ENCODE measurements at regions not wholly inside any gene's neighbourhood (a gene's known extent, or its start where the extent isn't known, plus 50 kb on each side); places are given as distances from the start of the nearest gene placed in this dataset.

GRCh38 chr2:45184606-45185005 lies 175.4 kb upstream of the SIX2 start:
- TF ChIP-seq TAF1 (IDR thresholded peaks at IDR 0.05; ENCODE audit: low read depth, low read length) (no peak), POU2F2 (IDR thresholded peaks at IDR 0.05; ENCODE audit: low read depth, low read length) (no peak), PAX5 (IDR thresholded peaks at IDR 0.05; ENCODE audit: insufficient read depth, low read length, severe bottlenecking) (no peak), POLR2AphosphoS5 (IDR thresholded peaks at IDR 0.05; ENCODE audit: low read depth, low read length) (no peak), SPI1 (IDR thresholded peaks at IDR 0.05; ENCODE audit: low read depth, low read length) (no peak), POLR2A (IDR thresholded peaks at IDR 0.05; ENCODE audit: low read depth, low read length) (no peak)
- no peak for DNase-seq (ENCODE audit: insufficient read length, low spot score)

GRCh38 chr2:45182667-45183295 lies 173.5 kb upstream of the SIX2 start:
- no peak for FAIRE-seq
- no peak for DNase-seq (ENCODE audit: insufficient read length, low spot score)
- no peak for TF ChIP-seq PAX5 (IDR thresholded peaks at IDR 0.05; ENCODE audit: insufficient read depth, low read length, severe bottlenecking)
- TF ChIP-seq POLR2AphosphoS5 (IDR thresholded peaks at IDR 0.05; ENCODE audit: low read depth, low read length) = no peak
- TF ChIP-seq POLR2A (IDR thresholded peaks at IDR 0.05; ENCODE audit: low read depth, low read length) = no peak
- no peak for TF ChIP-seq TAF1 (IDR thresholded peaks at IDR 0.05; ENCODE audit: low read depth, low read length)
- TF ChIP-seq POU2F2 (IDR thresholded peaks at IDR 0.05; ENCODE audit: low read depth, low read length) = no peak
- TF ChIP-seq SPI1 (IDR thresholded peaks at IDR 0.05; ENCODE audit: low read depth, low read length) = no peak

More at GRCh38 chr2:45184606-45185005, 175.4 kb upstream of the SIX2 start:
- no peak for FAIRE-seq

DNA sequence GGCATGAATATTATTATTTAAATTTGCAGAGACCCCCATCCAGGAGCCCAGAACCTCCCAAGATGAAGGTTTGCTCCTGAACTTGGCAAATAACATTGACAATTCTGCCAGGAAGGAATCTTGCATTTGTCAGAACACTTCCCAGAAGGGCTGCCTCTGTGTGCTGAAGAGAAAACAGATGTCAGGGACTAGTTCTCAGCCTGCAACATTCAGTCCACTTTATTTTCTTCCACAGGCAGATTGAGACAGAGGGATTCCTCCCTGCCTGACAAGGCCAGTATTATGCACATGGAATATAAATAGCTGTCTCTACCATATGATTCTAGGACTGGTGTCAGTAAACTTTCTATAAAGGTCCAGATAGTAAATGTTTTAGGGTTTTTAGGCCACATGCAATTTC lies 171.5 kb upstream of the SIX2 start:
- FAIRE-seq = no peak
- TF ChIP-seq POLR2AphosphoS5 (IDR thresholded peaks at IDR 0.05; ENCODE audit: low read depth, low read length) (no peak), SPI1 (IDR thresholded peaks at IDR 0.05; ENCODE audit: low read depth, low read length) (no peak), POU2F2 (IDR thresholded peaks at IDR 0.05; ENCODE audit: low read depth, low read length) (no peak), POLR2A (IDR thresholded peaks at IDR 0.05; ENCODE audit: low read depth, low read length) (no peak), PAX5 (IDR thresholded peaks at IDR 0.05; ENCODE audit: insufficient read depth, low read length, severe bottlenecking) (no peak), TAF1 (IDR thresholded peaks at IDR 0.05; ENCODE audit: low read depth, low read length) (no peak)

GRCh38 chr2:45180033-45180746 lies 170.9 kb upstream of the SIX2 start:
- DNase-seq (ENCODE audit: insufficient read length, low spot score) (no peak), FAIRE-seq (no peak)
- no peak for TF ChIP-seq TAF1 (IDR thresholded peaks at IDR 0.05; ENCODE audit: low read depth, low read length)
- TF ChIP-seq POLR2A (IDR thresholded peaks at IDR 0.05; ENCODE audit: low read depth, low read length) = no peak
- TF ChIP-seq SPI1 (IDR thresholded peaks at IDR 0.05; ENCODE audit: low read depth, low read length) = no peak
- TF ChIP-seq PAX5 (IDR thresholded peaks at IDR 0.05; ENCODE audit: insufficient read depth, low read length, severe bottlenecking) = no peak
- TF ChIP-seq POU2F2 (IDR thresholded peaks at IDR 0.05; ENCODE audit: low read depth, low read length) = no peak
- TF ChIP-seq POLR2AphosphoS5 (IDR thresholded peaks at IDR 0.05; ENCODE audit: low read depth, low read length) = no peak

More for the DNA sequence above, 171.5 kb upstream of the SIX2 start:
- no peak for DNase-seq (ENCODE audit: insufficient read length, low spot score)

- DNase-seq (ENCODE audit: insufficient read length, low spot score) (no peak), FAIRE-seq (no peak)
- TF ChIP-seq SPI1 (IDR thresholded peaks at IDR 0.05; ENCODE audit: low read depth, low read length) (no peak), PAX5 (IDR thresholded peaks at IDR 0.05; ENCODE audit: insufficient read depth, low read length, severe bottlenecking) (no peak), POLR2AphosphoS5 (IDR thresholded peaks at IDR 0.05; ENCODE audit: low read depth, low read length) (no peak), POU2F2 (IDR thresholded peaks at IDR 0.05; ENCODE audit: low read depth, low read length) (no peak), POLR2A (IDR thresholded peaks at IDR 0.05; ENCODE audit: low read depth, low read length) (no peak), TAF1 (IDR thresholded peaks at IDR 0.05; ENCODE audit: low read depth, low read length) (no peak)
These were observed 169.6 kb upstream of the SIX2 start for GRCh38 chr2:45178854-45179253.

DNA sequence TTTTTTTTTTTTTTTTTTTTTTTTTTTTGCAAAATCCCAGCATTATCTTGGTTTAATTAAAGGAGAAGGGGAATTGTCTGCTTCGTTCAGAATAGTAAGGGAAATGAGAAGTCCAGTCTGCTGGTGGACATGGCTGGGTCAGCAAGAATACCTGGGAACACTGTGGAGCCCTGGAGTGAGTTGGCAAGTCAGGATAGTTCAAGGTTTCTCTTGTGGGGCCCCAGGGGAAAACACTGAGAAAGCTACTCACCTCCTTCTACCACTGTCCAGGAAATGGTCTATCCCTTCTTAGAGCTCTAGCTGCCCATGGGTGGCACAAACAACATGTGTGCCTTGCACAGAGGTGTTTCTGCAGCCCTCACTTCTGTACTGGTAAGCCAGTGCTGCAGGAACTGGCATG lies 169.1 kb upstream of the SIX2 start:
- DNase-seq (ENCODE audit: insufficient read length, low spot score) = no peak
- TF ChIP-seq PAX5 (IDR thresholded peaks at IDR 0.05; ENCODE audit: insufficient read depth, low read length, severe bottlenecking) = no peak
- TF ChIP-seq SPI1 (IDR thresholded peaks at IDR 0.05; ENCODE audit: low read depth, low read length) = no peak
- no peak for TF ChIP-seq POLR2A (IDR thresholded peaks at IDR 0.05; ENCODE audit: low read depth, low read length)
- TF ChIP-seq POLR2AphosphoS5 (IDR thresholded peaks at IDR 0.05; ENCODE audit: low read depth, low read length) = no peak
- no peak for FAIRE-seq

DNA sequence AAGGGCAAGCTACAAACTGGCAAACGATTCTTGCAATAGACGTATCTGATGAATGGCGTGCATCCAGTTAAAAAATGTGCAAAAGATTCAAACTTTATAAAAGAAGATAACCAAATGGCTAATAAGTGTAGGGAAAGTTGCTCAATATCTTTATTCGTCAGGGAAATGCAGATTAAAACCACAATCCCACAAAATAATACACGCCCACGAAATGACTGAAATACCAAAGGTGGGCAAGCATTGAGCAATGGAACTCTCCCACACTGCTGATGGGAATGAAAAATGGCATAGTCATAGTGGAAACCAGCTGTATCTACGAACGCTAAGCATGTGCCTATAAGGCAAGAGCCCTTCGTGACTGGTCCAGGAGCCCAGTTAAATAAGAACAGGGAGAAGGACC lies 168.6 kb upstream of the SIX2 start:
- DNase-seq (ENCODE audit: insufficient read length, low spot score) (no peak), FAIRE-seq (no peak)
- no peak for TF ChIP-seq PAX5 (IDR thresholded peaks at IDR 0.05; ENCODE audit: insufficient read depth, low read length, severe bottlenecking)
- TF ChIP-seq POU2F2 (IDR thresholded peaks at IDR 0.05; ENCODE audit: low read depth, low read length) = no peak
- no peak for TF ChIP-seq TAF1 (IDR thresholded peaks at IDR 0.05; ENCODE audit: low read depth, low read length)
- TF ChIP-seq POLR2A (IDR thresholded peaks at IDR 0.05; ENCODE audit: low read depth, low read length) = no peak
- no peak for TF ChIP-seq SPI1 (IDR thresholded peaks at IDR 0.05; ENCODE audit: low read depth, low read length)
- no peak for TF ChIP-seq POLR2AphosphoS5 (IDR thresholded peaks at IDR 0.05; ENCODE audit: low read depth, low read length)

- TF ChIP-seq POLR2A (IDR thresholded peaks at IDR 0.05; ENCODE audit: low read depth, low read length) (no peak), POU2F2 (IDR thresholded peaks at IDR 0.05; ENCODE audit: low read depth, low read length) (no peak), POLR2AphosphoS5 (IDR thresholded peaks at IDR 0.05; ENCODE audit: low read depth, low read length) (no peak), PAX5 (IDR thresholded peaks at IDR 0.05; ENCODE audit: insufficient read depth, low read length, severe bottlenecking) (no peak), TAF1 (IDR thresholded peaks at IDR 0.05; ENCODE audit: low read depth, low read length) (no peak), SPI1 (IDR thresholded peaks at IDR 0.05; ENCODE audit: low read depth, low read length) (no peak)
- DNase-seq (ENCODE audit: insufficient read length, low spot score) (no peak), FAIRE-seq (no peak)
These were observed 167.1 kb upstream of the SIX2 start for GRCh38 chr2:45176390-45176789.

GRCh38 chr2:45173513-45173912 lies 164.3 kb upstream of the SIX2 start:
- FAIRE-seq (no peak), DNase-seq (ENCODE audit: insufficient read length, low spot score) (no peak)
- TF ChIP-seq POLR2A (IDR thresholded peaks at IDR 0.05; ENCODE audit: low read depth, low read length) (no peak), POLR2AphosphoS5 (IDR thresholded peaks at IDR 0.05; ENCODE audit: low read depth, low read length) (no peak), TAF1 (IDR thresholded peaks at IDR 0.05; ENCODE audit: low read depth, low read length) (no peak), POU2F2 (IDR thresholded peaks at IDR 0.05; ENCODE audit: low read depth, low read length) (no peak), SPI1 (IDR thresholded peaks at IDR 0.05; ENCODE audit: low read depth, low read length) (no peak), PAX5 (IDR thresholded peaks at IDR 0.05; ENCODE audit: insufficient read depth, low read length, severe bottlenecking) (no peak)
